ENCODE measurements at regions not wholly inside any gene's neighbourhood (a gene's known extent, or its start where the extent isn't known, plus 50 kb on each side); places are given as distances from the start of the nearest gene placed in this dataset.
A peak's percentile ranks its signal among the peaks of the same experiment; 100 is the strongest.

DNA sequence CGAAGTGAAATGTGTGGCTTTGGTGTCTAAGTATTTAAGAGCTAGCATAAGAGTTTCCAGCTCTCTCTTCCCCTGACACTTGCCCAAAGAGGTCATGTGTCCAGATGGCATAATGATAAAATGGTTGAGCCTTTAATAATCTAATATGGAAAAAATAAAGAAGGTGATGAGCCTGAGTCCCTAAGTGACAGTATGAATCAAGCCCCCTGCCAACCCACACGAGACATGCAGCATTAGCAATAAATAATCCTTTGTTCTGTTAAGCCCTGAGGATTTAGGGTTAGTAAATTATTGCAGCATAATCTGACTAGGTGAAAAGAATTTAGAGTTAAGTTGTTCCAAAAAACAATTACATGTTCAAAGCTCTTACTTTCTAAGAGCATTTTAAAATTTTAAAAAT, 217.2 kb upstream of the CCDC150 start:
- ChIA-PET CTCF (interaction anchor here (0.6 kb wide), 1 partner anchor 48 kb away, joined by 3 read pairs; no protein-coding TSS in a partner anchor), POLR2A (no interaction called here)
- TF ChIP-seq CTBP1 (IDR thresholded peaks at IDR 0.05; ENCODE audit: borderline replicate concordance) (no peak), ZNF384 (IDR thresholded peaks at IDR 0.05) (no peak), BHLHE40 (IDR thresholded peaks at IDR 0.05; ENCODE audit: borderline replicate concordance) (no peak), FOXK2 (IDR thresholded peaks at IDR 0.05) (no peak), LEF1 (IDR thresholded peaks at IDR 0.05; ENCODE audit: borderline replicate concordance) (no peak), SUZ12 (IDR thresholded peaks at IDR 0.05) (no peak), FOXM1 (IDR thresholded peaks at IDR 0.05; ENCODE audit: borderline replicate concordance) (no peak), NFRKB (IDR thresholded peaks at IDR 0.05) (no peak), ARNT (IDR thresholded peaks at IDR 0.05) (no peak), FOXA1 (IDR thresholded peaks at IDR 0.05) (no peak), SP1 (IDR thresholded peaks at IDR 0.05) (no peak), ELF4 (IDR thresholded peaks at IDR 0.05) (no peak), TARDBP (IDR thresholded peaks at IDR 0.05) (no peak), L3MBTL2 (conservative IDR thresholded peaks at IDR 0.05) (no peak), HDGF (IDR thresholded peaks at IDR 0.05; ENCODE audit: borderline replicate concordance) (no peak)
- TF ChIP-seq, protein P1, sequence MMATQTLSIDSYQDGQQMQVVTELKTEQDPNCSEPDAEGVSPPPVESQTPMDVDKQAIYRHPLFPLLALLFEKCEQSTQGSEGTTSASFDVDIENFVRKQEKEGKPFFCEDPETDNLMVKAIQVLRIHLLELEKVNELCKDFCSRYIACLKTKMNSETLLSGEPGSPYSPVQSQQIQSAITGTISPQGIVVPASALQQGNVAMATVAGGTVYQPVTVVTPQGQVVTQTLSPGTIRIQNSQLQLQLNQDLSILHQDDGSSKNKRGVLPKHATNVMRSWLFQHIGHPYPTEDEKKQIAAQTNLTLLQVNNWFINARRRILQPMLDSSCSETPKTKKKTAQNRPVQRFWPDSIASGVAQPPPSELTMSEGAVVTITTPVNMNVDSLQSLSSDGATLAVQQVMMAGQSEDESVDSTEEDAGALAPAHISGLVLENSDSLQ (IDR thresholded peaks at IDR 0.05) = no peak
- no peak for DNase-seq (ENCODE audit: extremely low spot score)

DNA sequence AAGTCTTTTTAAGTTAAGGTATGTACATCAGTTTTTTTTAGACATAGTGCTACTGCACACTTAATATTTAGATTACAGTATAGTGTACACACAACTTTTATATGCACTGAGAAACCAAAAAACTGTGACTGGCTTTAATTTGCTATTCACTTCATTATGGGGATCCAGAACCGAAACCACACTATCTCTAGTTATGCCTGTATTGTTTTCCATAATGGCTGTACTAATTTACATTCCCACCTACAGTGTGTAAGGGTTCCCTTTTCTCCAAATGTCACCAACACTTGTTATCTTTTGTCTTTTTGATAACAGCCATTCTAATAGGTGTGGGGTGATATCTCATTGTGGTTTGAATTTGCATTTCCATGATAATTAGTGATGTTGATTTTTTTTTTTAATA, 213.4 kb upstream of the CCDC150 start:
- TF ChIP-seq ARNT (IDR thresholded peaks at IDR 0.05) = no peak
- CTCF ChIA-PET = no interaction called here
- DNase-seq (ENCODE audit: extremely low spot score) = no peak
- POLR2A ChIA-PET = no interaction called here

DNA sequence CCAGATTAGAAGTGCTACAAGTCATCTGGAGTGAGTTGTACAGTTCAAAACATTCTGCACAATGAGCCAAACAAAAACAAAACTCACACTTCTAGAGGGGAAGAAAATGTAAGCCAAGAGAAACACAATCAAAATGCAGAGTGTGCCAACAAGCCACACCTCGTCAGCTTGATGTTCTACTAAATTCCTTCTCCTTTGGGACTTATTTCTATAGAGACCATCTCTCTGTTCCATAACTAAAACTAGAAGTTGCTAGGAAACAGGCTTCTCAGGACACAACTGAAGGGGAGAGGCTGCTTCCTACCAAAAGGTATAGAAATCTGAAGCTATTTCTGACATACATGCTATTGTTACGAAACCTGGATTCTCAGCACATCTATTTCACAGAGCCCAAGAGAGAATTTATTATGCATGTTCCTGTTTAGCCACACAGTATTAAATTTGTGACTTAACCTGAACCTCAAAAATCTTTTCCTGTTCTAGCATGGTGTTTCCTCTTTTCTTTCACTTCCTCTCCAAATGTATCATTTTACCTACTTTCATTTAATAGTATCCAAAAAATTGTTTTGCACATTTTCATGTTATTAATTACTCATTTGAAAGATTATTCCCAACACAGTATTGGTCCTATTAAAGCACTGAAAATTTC, 211.4 kb upstream of the CCDC150 start:
- TF ChIP-seq L3MBTL2 (conservative IDR thresholded peaks at IDR 0.05) (no peak), BHLHE40 (IDR thresholded peaks at IDR 0.05; ENCODE audit: borderline replicate concordance) (no peak), TARDBP (IDR thresholded peaks at IDR 0.05) (no peak), FOXK2 (IDR thresholded peaks at IDR 0.05) (no peak), CTBP1 (IDR thresholded peaks at IDR 0.05; ENCODE audit: borderline replicate concordance) (no peak), FOXA1 (IDR thresholded peaks at IDR 0.05) (no peak), ELF4 (IDR thresholded peaks at IDR 0.05) (no peak), NFRKB (IDR thresholded peaks at IDR 0.05) (no peak), FOXM1 (IDR thresholded peaks at IDR 0.05; ENCODE audit: borderline replicate concordance) (no peak), LEF1 (IDR thresholded peaks at IDR 0.05; ENCODE audit: borderline replicate concordance) (no peak), HDGF (IDR thresholded peaks at IDR 0.05; ENCODE audit: borderline replicate concordance) (no peak), ARNT (IDR thresholded peaks at IDR 0.05) (no peak)
- TF ChIP-seq, protein P1 (IDR thresholded peaks at IDR 0.05) = no peak
- POLR2A ChIA-PET = no interaction called here
- DNase-seq (ENCODE audit: extremely low spot score) = no peak
- CTCF ChIA-PET = no interaction called here

DNA sequence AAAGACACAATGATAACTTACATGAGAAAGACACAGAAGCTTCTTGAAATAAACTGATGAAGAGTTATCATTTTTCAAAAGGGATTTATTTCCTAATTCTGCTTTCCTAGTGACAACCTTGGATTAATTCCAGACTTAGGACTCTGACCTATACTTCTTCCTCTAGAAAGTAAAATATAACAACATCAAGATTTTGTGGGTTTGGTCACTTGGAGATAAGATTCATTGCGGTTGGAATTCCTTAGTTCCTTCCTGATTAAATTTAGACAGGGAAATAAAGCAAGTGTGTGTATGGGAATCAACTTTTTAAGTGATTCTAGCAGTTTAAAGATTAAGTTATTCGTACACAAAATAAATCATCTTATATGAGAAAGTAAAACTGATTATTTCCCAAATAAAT, 208.4 kb upstream of the CCDC150 start:
- TF ChIP-seq FOXA1 (IDR thresholded peaks at IDR 0.05) = no peak
- no peak for TF ChIP-seq BHLHE40 (IDR thresholded peaks at IDR 0.05; ENCODE audit: borderline replicate concordance)
- TF ChIP-seq HDGF (IDR thresholded peaks at IDR 0.05; ENCODE audit: borderline replicate concordance) = no peak
- no peak for TF ChIP-seq LEF1 (IDR thresholded peaks at IDR 0.05; ENCODE audit: borderline replicate concordance)
- TF ChIP-seq SUZ12 (IDR thresholded peaks at IDR 0.05) = no peak
- no peak for TF ChIP-seq ELF4 (IDR thresholded peaks at IDR 0.05)
- TF ChIP-seq TARDBP (IDR thresholded peaks at IDR 0.05) = no peak
- POLR2A ChIA-PET = no interaction called here
- no peak for DNase-seq (ENCODE audit: extremely low spot score)
- CTCF ChIA-PET = no interaction called here

DNA sequence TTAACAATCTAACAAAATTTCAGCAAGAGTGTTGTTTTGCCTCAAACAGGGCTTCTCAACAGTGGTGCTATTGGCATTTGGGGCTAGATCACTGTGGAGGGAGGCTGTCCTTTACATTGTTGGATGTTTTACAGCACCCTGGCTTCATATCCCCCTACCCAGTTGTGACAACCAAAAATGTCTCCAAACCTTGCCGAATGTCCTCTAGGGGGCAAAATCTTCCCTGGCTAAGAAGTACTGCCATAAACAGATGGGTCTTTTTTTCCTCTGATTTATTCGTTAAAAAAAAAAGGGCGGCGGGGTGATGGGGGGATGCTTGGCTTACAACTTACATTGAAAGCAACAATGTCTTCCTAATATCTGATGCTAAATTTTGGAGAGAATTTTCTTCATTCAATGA, 207.6 kb upstream of the CCDC150 start:
- ChIA-PET POLR2A (no interaction called here), CTCF (no interaction called here)
- peak; percentile 38 for DNase-seq (ENCODE audit: extremely low spot score)
- no peak for TF ChIP-seq ELF4 (IDR thresholded peaks at IDR 0.05)
- TF ChIP-seq NFRKB (IDR thresholded peaks at IDR 0.05) = no peak
- no peak for TF ChIP-seq ZNF384 (IDR thresholded peaks at IDR 0.05)
- TF ChIP-seq HDGF (IDR thresholded peaks at IDR 0.05; ENCODE audit: borderline replicate concordance) = no peak
- TF ChIP-seq, protein P1 (IDR thresholded peaks at IDR 0.05) = no peak
- TF ChIP-seq ARNT (IDR thresholded peaks at IDR 0.05) = no peak
- TF ChIP-seq FOXA1 (IDR thresholded peaks at IDR 0.05) = no peak
- TF ChIP-seq SP1 (IDR thresholded peaks at IDR 0.05) = no peak
- TF ChIP-seq L3MBTL2 (conservative IDR thresholded peaks at IDR 0.05) = no peak
- no peak for TF ChIP-seq FOXK2 (IDR thresholded peaks at IDR 0.05)
- TF ChIP-seq SUZ12 (IDR thresholded peaks at IDR 0.05) = no peak
- TF ChIP-seq LEF1 (IDR thresholded peaks at IDR 0.05; ENCODE audit: borderline replicate concordance) = no peak
- no peak for TF ChIP-seq TARDBP (IDR thresholded peaks at IDR 0.05)

DNA sequence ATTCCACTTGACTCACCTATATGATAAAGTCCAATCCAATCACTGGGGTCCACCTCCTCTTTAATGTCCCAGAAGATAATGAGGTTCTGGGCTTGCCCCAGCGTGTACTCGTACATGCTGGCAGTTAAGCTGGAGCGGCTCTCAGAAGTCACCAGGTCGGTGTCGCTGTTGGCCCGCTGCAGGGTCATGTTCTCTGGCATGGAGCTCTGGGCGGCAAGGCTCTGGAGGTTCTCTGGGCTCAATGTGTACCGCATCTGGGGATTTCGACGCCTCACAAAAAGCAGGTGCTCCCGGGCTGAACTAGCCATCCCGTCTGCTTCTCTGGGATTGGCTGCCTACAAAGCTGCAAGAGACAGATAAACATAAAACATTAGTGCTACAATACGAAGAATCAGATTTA, 206.4 kb upstream of the CCDC150 start:
- no peak for DNase-seq (ENCODE audit: extremely low spot score)
- ChIA-PET POLR2A (no interaction called here), CTCF (interaction anchor here (0.7 kb wide), 1 partner anchor 23 kb away, joined by 4 read pairs; no protein-coding TSS in a partner anchor)
- TF ChIP-seq CTBP1 (IDR thresholded peaks at IDR 0.05; ENCODE audit: borderline replicate concordance) (no peak), SUZ12 (IDR thresholded peaks at IDR 0.05) (no peak), FOXA1 (IDR thresholded peaks at IDR 0.05) (no peak), FOXK2 (IDR thresholded peaks at IDR 0.05) (no peak), ARNT (IDR thresholded peaks at IDR 0.05) (no peak), ELF4 (IDR thresholded peaks at IDR 0.05) (no peak), SP1 (IDR thresholded peaks at IDR 0.05) (no peak)

Data from HEK293T (cell line).